Testis (tissue), 2 donors: ENCODE measurements at regions not wholly inside any gene's neighbourhood (a gene's known extent, or its start where the extent isn't known, plus 50 kb on each side); places are given as distances from the start of the nearest gene placed in this dataset.

Experiments used
- CTCF ChIP-seq, 3 experiments: fragments of 450-650 bp in 2 of 3; fragments of 200-600 bp in 1 of 3; sonication (generic) in 1 of 3; IDR thresholded peaks; one replicate each; pipeline ENCODE4 v1.5.1; 2016 to 2019; ENCODE audit warnings: antibody characterized with exemption in 3 of 3, mild to moderate bottlenecking in 2 of 3, moderate library complexity in 1 of 3
- POLR2A ChIP-seq: fragments of 450-650 bp; IDR thresholded peaks from one replicate; pipeline ENCODE4 v1.6.1; 2017; ENCODE audit warnings: antibody characterized with exemption, mild to moderate bottlenecking, moderate library complexity

GRCh38 chr12:91289906-91290305 lies 107.3 kb upstream of the DCN start:
- TF ChIP-seq CTCF (IDR thresholded peaks at IDR 0.05) (no peak), POLR2A (no peak)
